SK-N-SH treated with all-trans-retinoic acid at 6 μM for 48 hours (cell line): ENCODE measurements at regions not wholly inside any gene's neighbourhood (a gene's known extent, or its start where the extent isn't known, plus 50 kb on each side); places are given as distances from the start of the nearest gene placed in this dataset.

Experiments used
- ATAC-seq: fragments of 200-7000 bp; cut with Tn5 transposase; 3 replicates; pipeline ENCODE4 v1.9.1; 2020; ENCODE audit warnings: mild to moderate bottlenecking, moderate library complexity
- ARNTL ChIP-seq: fragments of 450-650 bp; formaldehyde crosslinking; IDR thresholded peaks from 2 replicates; pipeline ENCODE4 v1.5.0; 2020; ENCODE audit warnings: low read depth, mild to moderate bottlenecking, moderate library complexity, borderline replicate concordance
- BACH2 ChIP-seq: fragments of 250-450 bp; sonication (Bioruptor Pico); IDR thresholded peaks from 2 replicates; pipeline ENCODE4 v1.9.0; 2021; ENCODE audit warnings: mild to moderate bottlenecking, borderline replicate concordance
- CREB5 ChIP-seq: fragments of 250-450 bp; sonication (Bioruptor Pico); IDR thresholded peaks from 2 replicates; pipeline ENCODE4 v1.5.1; 2020; ENCODE audit warnings: low read depth, mild to moderate bottlenecking, moderate library complexity
- CSDC2 ChIP-seq: fragments of 250-450 bp; sonication (Bioruptor Pico); IDR thresholded peaks from 2 replicates; pipeline ENCODE4 v1.5.0; 2020; ENCODE audit warnings: mild to moderate bottlenecking, moderate library complexity
- ESRRG ChIP-seq: fragments of 250-450 bp; sonication (Bioruptor Pico); IDR thresholded peaks from 2 replicates; pipeline ENCODE4 v1.6.1; 2021; ENCODE audit warnings: mild to moderate bottlenecking
- GLIS3 ChIP-seq: fragments of 250-450 bp; sonication (Bioruptor Pico); IDR thresholded peaks from 2 replicates; pipeline ENCODE4 v1.5.0; 2020; ENCODE audit warnings: mild to moderate bottlenecking, moderate library complexity
- ISL1 ChIP-seq: fragments of 250-450 bp; sonication (Bioruptor Pico); IDR thresholded peaks from 2 replicates; pipeline ENCODE4 v2.1.2; 2022; ENCODE audit warnings: mild to moderate bottlenecking, moderate library complexity
- OSR1 ChIP-seq: fragments of 250-450 bp; sonication (Bioruptor Pico); IDR thresholded peaks from 2 replicates; pipeline ENCODE4 v1.8.0; 2022; ENCODE audit warnings: moderate library complexity, mild to moderate bottlenecking, inconsistent platforms
- PATZ1 ChIP-seq: fragments of 250-450 bp; sonication (Bioruptor Pico); IDR thresholded peaks from 2 replicates; pipeline ENCODE4 v1.8.0; 2020; ENCODE audit warnings: mild to moderate bottlenecking, moderate library complexity, borderline replicate concordance
- PPARA ChIP-seq: fragments of 250-450 bp; sonication (Bioruptor Pico); IDR thresholded peaks from 2 replicates; pipeline ENCODE4 v1.5.0; 2020; ENCODE audit warnings: mild to moderate bottlenecking, borderline replicate concordance
- RARB ChIP-seq: fragments of 250-450 bp; sonication (Bioruptor Pico); IDR thresholded peaks from 2 replicates; pipeline ENCODE4 v1.8.0; 2021; ENCODE audit warnings: mild to moderate bottlenecking, moderate library complexity
- SNAI2 ChIP-seq: fragments of 250-450 bp; sonication (Bioruptor Pico); IDR thresholded peaks from 2 replicates; pipeline ENCODE4 v1.5.0; 2020; ENCODE audit warnings: mild to moderate bottlenecking, moderate library complexity
- TCF4 ChIP-seq: fragments of 250-450 bp; sonication (Bioruptor Pico); IDR thresholded peaks from 2 replicates; pipeline ENCODE4 v1.8.0; 2021; ENCODE audit warnings: mild to moderate bottlenecking, moderate library complexity, borderline replicate concordance
- TOX ChIP-seq: fragments of 250-450 bp; sonication (Bioruptor Pico); IDR thresholded peaks from 2 replicates; pipeline ENCODE4 v1.8.0; 2021; ENCODE audit warnings: mild to moderate bottlenecking, moderate library complexity, borderline replicate concordance
- TSHZ2 ChIP-seq: fragments of 250-450 bp; sonication (Bioruptor Pico); IDR thresholded peaks from 2 replicates; pipeline ENCODE4 v1.5.0; 2020; ENCODE audit warnings: mild to moderate bottlenecking, moderate library complexity
- ZFP3 ChIP-seq: fragments of 250-450 bp; sonication (Bioruptor Pico); IDR thresholded peaks from 2 replicates; pipeline ENCODE4 v1.5.0; 2020; ENCODE audit warnings: mild to moderate bottlenecking, moderate library complexity
- ZNF8 ChIP-seq: fragments of 450-650 bp; formaldehyde crosslinking; IDR thresholded peaks from 2 replicates; pipeline ENCODE4 v1.5.0; 2020; ENCODE audit warnings: mild to moderate bottlenecking, moderate library complexity
- TF ChIP-seq, protein P1 (sequence below): fragments of 250-450 bp; sonication (Bioruptor Pico); IDR thresholded peaks from 2 replicates; pipeline ENCODE4 v1.5.1; 2021; ENCODE audit warnings: mild to moderate bottlenecking, moderate library complexity
- TF ChIP-seq, protein P2 (sequence below): fragments of 250-450 bp; sonication (Bioruptor Pico); IDR thresholded peaks from 2 replicates; pipeline ENCODE4 v1.8.0; 2021; ENCODE audit warnings: low read depth, mild to moderate bottlenecking, moderate library complexity, borderline replicate concordance

DNA sequence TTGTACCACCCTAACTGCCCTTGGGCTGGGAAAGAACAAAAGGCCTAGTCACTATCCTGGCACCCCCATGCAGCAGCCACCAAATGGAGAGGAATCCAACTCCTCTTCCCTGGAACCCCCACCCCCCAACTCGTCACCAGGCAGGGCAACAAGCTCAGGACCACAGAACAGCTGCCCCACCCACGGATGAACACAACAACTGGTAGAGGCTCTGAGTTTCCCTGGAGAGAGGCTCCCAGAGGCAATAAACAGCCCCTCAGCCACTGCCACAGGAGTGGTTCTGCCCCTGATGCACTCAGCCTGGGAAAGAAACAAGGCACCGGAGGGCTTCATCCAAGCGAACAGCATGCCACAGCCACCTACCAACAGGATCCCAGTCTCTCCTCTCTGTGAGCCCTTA is 778.4 kb upstream of the FAT3 start:
- no peak for ATAC-seq
- TF ChIP-seq GLIS3 (CRISPR knock-in tag) (no peak), BACH2 (CRISPR knock-in tag) (no peak), TSHZ2 (CRISPR knock-in tag) (no peak), TOX (CRISPR knock-in tag) (no peak), PATZ1 (CRISPR knock-in tag) (no peak), OSR1 (CRISPR knock-in tag) (no peak), CSDC2 (CRISPR knock-in tag) (no peak), PPARA (no peak), ARNTL (CRISPR knock-in tag) (no peak), ISL1 (no peak), ZNF8 (CRISPR knock-in tag) (no peak)
- TF ChIP-seq, protein P1, sequence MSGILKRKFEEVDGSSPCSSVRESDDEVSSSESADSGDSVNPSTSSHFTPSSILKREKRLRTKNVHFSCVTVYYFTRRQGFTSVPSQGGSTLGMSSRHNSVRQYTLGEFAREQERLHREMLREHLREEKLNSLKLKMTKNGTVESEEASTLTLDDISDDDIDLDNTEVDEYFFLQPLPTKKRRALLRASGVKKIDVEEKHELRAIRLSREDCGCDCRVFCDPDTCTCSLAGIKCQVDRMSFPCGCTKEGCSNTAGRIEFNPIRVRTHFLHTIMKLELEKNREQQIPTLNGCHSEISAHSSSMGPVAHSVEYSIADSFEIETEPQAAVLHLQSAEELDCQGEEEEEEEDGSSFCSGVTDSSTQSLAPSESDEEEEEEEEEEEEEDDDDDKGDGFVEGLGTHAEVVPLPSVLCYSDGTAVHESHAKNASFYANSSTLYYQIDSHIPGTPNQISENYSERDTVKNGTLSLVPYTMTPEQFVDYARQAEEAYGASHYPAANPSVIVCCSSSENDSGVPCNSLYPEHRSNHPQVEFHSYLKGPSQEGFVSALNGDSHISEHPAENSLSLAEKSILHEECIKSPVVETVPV (CRISPR knock-in tag), result no peak
- TF ChIP-seq, protein P2, sequence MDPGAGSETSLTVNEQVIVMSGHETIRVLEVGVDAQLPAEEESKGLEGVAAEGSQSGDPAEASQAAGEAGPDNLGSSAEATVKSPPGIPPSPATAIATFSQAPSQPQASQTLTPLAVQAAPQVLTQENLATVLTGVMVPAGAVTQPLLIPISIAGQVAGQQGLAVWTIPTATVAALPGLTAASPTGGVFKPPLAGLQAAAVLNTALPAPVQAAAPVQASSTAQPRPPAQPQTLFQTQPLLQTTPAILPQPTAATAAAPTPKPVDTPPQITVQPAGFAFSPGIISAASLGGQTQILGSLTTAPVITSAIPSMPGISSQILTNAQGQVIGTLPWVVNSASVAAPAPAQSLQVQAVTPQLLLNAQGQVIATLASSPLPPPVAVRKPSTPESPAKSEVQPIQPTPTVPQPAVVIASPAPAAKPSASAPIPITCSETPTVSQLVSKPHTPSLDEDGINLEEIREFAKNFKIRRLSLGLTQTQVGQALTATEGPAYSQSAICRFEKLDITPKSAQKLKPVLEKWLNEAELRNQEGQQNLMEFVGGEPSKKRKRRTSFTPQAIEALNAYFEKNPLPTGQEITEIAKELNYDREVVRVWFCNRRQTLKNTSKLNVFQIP (CRISPR knock-in tag), result no peak
- TF ChIP-seq, all 23 proteins: peak for 0

GRCh38 chr11:91435694-91436395 is 788.8 kb upstream of the FAT3 start:
- TF ChIP-seq TSHZ2 (CRISPR knock-in tag) (no peak), TCF4 (no peak), BACH2 (CRISPR knock-in tag) (no peak), RARB (CRISPR knock-in tag) (no peak), ZFP3 (CRISPR knock-in tag) (no peak), PPARA (no peak), ESRRG (CRISPR knock-in tag) (no peak), CREB5 (CRISPR knock-in tag) (no peak), SNAI2 (no peak), ISL1 (no peak), TOX (CRISPR knock-in tag) (no peak), PATZ1 (CRISPR knock-in tag) (no peak)
- ATAC-seq, result no peak
